ENCODE measurements at regions not wholly inside any gene's neighbourhood (a gene's known extent, or its start where the extent isn't known, plus 50 kb on each side); places are given as distances from the start of the nearest gene placed in this dataset.

DNA sequence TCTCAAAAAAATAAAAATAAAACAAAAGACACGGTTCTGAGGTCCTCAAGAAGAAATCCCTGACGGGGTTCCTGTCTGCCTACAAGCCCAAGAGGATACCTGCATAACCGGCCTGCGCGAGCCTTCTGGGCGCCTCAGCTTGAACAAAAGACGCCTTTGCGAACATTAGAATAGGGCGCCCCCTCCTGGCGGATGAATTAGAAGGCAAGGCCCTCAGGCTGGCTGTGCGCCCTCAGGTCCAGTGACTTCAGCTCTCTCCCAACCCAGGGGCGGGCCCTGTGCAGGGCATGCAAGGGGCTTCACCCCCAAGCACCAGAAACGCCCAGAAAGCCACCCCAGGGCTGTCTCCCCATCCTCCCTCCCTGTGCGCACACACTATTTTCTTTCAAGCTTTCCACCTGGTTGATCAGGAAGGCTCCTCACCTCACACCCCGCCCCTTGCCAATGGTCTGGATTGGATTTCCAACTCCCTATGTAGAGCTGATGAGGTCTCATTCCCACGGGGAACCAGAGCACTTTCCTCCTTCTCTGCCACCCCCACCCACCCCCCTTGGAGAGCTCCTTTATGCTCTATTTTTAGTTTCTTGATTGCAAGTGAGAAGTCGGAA lies 273.3 kb downstream of the BUD13 start:
- no peaks in the 10 kb centered on the region for H3K27me3 ChIP-seq (replicated peaks)
- no peaks in the 10 kb centered on the region for H3K36me3 ChIP-seq
- H3K4me1 ChIP-seq (replicated peaks): no peaks in the 10 kb centered on the region
- DNase-seq (ENCODE audit: low read depth in 1 of 2, low spot score in 2 of 2): peak; percentile 24 to 68
- no peak overlapping the region for H3K27ac ChIP-seq
- H3K9me3 ChIP-seq (replicated peaks): no peaks in the 10 kb centered on the region
- H3K4me3 ChIP-seq: no peak overlapping the region

- no peak overlapping the region for H3K4me3 ChIP-seq
- no peaks in the 10 kb centered on the region for H3K27me3 ChIP-seq (replicated peaks)
- H3K4me1 ChIP-seq (replicated peaks): no peaks in the 10 kb centered on the region
- no peak overlapping the region for H3K27ac ChIP-seq
- DNase-seq (ENCODE audit: low read depth in 1 of 2, low spot score in 2 of 2): no peak
- H3K9me3 ChIP-seq (replicated peaks): no peaks in the 10 kb centered on the region
- H3K36me3 ChIP-seq: no peaks in the 10 kb centered on the region
Observed at GRCh38 chr11:116498161-116498560, 274.6 kb downstream of the BUD13 start.

GRCh38 chr11:116492600-116492999 lies 280.2 kb downstream of the BUD13 start:
- H3K36me3 ChIP-seq: no peaks in the 10 kb centered on the region
- H3K27ac ChIP-seq: no peak overlapping the region
- no peak overlapping the region for H3K4me3 ChIP-seq
- DNase-seq (ENCODE audit: low read depth in 1 of 2, low spot score in 2 of 2): no peak
- no peaks in the 10 kb centered on the region for H3K9me3 ChIP-seq (replicated peaks)
- H3K27me3 ChIP-seq (replicated peaks): no peaks in the 10 kb centered on the region
- no peaks in the 10 kb centered on the region for H3K4me1 ChIP-seq (replicated peaks)

GRCh38 chr11:116488836-116489389 lies 283.9 kb downstream of the BUD13 start:
- no peak overlapping the region for H3K4me3 ChIP-seq
- H3K4me1 ChIP-seq (replicated peaks): no peaks in the 10 kb centered on the region
- no peak for DNase-seq (ENCODE audit: low read depth in 1 of 2, low spot score in 2 of 2)
- H3K27ac ChIP-seq: no peak overlapping the region
- no peaks in the 10 kb centered on the region for H3K36me3 ChIP-seq
- H3K27me3 ChIP-seq (replicated peaks): no peaks in the 10 kb centered on the region
- H3K9me3 ChIP-seq (replicated peaks): no peaks in the 10 kb centered on the region

DNA sequence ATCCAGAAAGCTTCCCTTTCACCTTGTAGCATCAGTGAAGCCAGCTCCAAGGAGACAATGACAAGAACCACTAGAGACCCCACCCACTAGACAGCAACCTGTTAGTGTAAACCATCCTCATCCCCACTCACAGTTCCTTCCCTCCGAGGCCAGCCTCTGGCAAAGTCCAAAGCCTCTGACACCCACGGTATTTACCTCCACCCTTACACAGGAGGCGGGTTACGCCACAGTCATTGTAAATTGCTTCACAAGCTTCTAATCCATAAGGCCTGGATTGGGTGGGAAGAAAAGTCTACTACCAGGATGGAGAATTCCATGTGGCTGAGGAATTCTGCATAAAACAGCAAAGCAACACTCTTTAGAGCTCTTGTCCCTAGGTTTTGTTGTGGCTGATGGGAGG lies 287.4 kb downstream of the BUD13 start:
- Histone ChIP-seq H3K4me3 (no peak overlapping the region), H3K4me1 (replicated peaks) (0 out of 2 replicates have a peak, but pooled peaks cover 3% of the 10 kb centered on the region), H3K27me3 (replicated peaks) (no peaks in the 10 kb centered on the region), H3K9me3 (replicated peaks) (no peaks in the 10 kb centered on the region), H3K36me3 (no peaks in the 10 kb centered on the region), H3K27ac (no peak overlapping the region)
- DNase-seq (ENCODE audit: low read depth in 1 of 2, low spot score in 2 of 2): no peak

- H3K9me3 ChIP-seq (replicated peaks): no peaks in the 10 kb centered on the region
- H3K36me3 ChIP-seq: no peaks in the 10 kb centered on the region
- 0 out of 2 replicates have a peak, but pooled peaks cover 3% of the 10 kb centered on the region for H3K4me1 ChIP-seq (replicated peaks)
- H3K27me3 ChIP-seq (replicated peaks): no peaks in the 10 kb centered on the region
- DNase-seq (ENCODE audit: low read depth in 1 of 2, low spot score in 2 of 2): no peak
- no peak overlapping the region for H3K27ac ChIP-seq
- no peak overlapping the region for H3K4me3 ChIP-seq
Observed at GRCh38 chr11:116482716-116483115, 290.1 kb downstream of the BUD13 start.

DNA sequence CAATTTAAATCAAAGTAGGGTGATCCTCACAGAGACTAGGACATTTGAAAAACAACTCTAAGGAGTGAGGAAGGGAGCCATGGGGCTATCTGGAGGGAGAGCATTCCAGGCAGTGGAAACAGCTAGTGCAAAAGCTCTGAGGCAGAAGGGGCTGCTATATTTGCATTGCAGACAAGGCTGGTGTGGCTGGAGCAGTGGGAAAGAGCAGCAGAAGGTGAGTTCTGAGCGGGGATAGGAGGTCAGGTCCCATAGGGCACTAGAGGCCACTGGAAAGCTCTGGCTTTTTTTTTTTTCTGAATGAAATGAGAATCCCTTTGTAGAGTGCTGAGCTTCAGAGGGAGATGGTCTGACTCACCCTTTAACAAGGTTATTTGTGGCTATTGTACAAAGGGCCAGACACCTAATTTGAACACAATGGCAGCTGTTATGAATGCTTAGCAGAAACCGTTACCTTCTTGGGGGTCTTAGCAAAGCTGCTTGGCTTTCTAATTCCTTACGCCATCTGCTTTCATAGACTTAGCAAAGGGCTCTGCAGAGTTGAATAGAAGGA lies 291.6 kb downstream of the BUD13 start:
- H3K4me3 ChIP-seq: no peak overlapping the region
- H3K4me1 ChIP-seq (replicated peaks): 0 out of 2 replicates have a peak, but pooled peaks cover 3% of the 10 kb centered on the region
- no peak for DNase-seq (ENCODE audit: low read depth in 1 of 2, low spot score in 2 of 2)
- H3K9me3 ChIP-seq (replicated peaks): no peaks in the 10 kb centered on the region
- H3K27ac ChIP-seq: no peak overlapping the region
- H3K36me3 ChIP-seq: no peaks in the 10 kb centered on the region
- H3K27me3 ChIP-seq (replicated peaks): no peaks in the 10 kb centered on the region

- 0 out of 2 replicates have a peak, but pooled peaks cover 3% of the 10 kb centered on the region for H3K4me1 ChIP-seq (replicated peaks)
- DNase-seq (ENCODE audit: low read depth in 1 of 2, low spot score in 2 of 2): no peak
- H3K9me3 ChIP-seq (replicated peaks): no peaks in the 10 kb centered on the region
- H3K4me3 ChIP-seq: no peak overlapping the region
- H3K27me3 ChIP-seq (replicated peaks): no peaks in the 10 kb centered on the region
- no peak overlapping the region for H3K27ac ChIP-seq
- no peaks in the 10 kb centered on the region for H3K36me3 ChIP-seq
Observed at GRCh38 chr11:116478669-116479668, 293.8 kb downstream of the BUD13 start.

GRCh38 chr11:116478205-116478604 lies 294.6 kb downstream of the BUD13 start:
- H3K27ac ChIP-seq: no peak overlapping the region
- H3K4me1 ChIP-seq (replicated peaks): peaks cover 4% of the 10 kb centered on the region; the same call in 1 of the 2 replicates
- no peaks in the 10 kb centered on the region for H3K36me3 ChIP-seq
- H3K9me3 ChIP-seq (replicated peaks): no peaks in the 10 kb centered on the region
- no peaks in the 10 kb centered on the region for H3K27me3 ChIP-seq (replicated peaks)
- DNase-seq (ENCODE audit: low read depth in 1 of 2, low spot score in 2 of 2): no peak
- no peak overlapping the region for H3K4me3 ChIP-seq

GRCh38 chr11:116473790-116474346 lies 298.9 kb downstream of the BUD13 start:
- Histone ChIP-seq H3K4me3 (no peak overlapping the region), H3K9me3 (replicated peaks) (no peaks in the 10 kb centered on the region), H3K27ac (no peak overlapping the region), H3K27me3 (replicated peaks) (no peaks in the 10 kb centered on the region), H3K4me1 (replicated peaks) (peaks cover 27% of the 10 kb centered on the region), H3K36me3 (no peaks in the 10 kb centered on the region)
- DNase-seq (ENCODE audit: low read depth in 1 of 2, low spot score in 2 of 2): no peak

- no peaks in the 10 kb centered on the region for H3K36me3 ChIP-seq
- H3K4me1 ChIP-seq (replicated peaks): peaks cover 27% of the 10 kb centered on the region
- no peak for DNase-seq (ENCODE audit: low read depth in 1 of 2, low spot score in 2 of 2)
- H3K27me3 ChIP-seq (replicated peaks): no peaks in the 10 kb centered on the region
- H3K27ac ChIP-seq: peak overlapping the region; percentile 91; the same call in 1 of the 2 replicates
- no peak overlapping the region for H3K4me3 ChIP-seq
- H3K9me3 ChIP-seq (replicated peaks): no peaks in the 10 kb centered on the region
Observed at GRCh38 chr11:116473206-116473769, 299.5 kb downstream of the BUD13 start.

GRCh38 chr11:116472651-116473050 lies 300.1 kb downstream of the BUD13 start:
- Histone ChIP-seq H3K27ac (peak overlapping the region; percentile 91), H3K9me3 (replicated peaks) (no peaks in the 10 kb centered on the region)
- DNase-seq (ENCODE audit: low read depth in 1 of 2, low spot score in 2 of 2): no peak

GRCh38 chr11:116471608-116472256 lies 301.1 kb downstream of the BUD13 start:
- Histone ChIP-seq H3K9me3 (replicated peaks) (no peaks in the 10 kb centered on the region), H3K27ac (peak overlapping the region; percentile 91), H3K36me3 (no peaks in the 10 kb centered on the region), H3K4me3 (no peak overlapping the region), H3K27me3 (replicated peaks) (no peaks in the 10 kb centered on the region), H3K4me1 (replicated peaks) (peaks cover 27% of the 10 kb centered on the region)
- peak; percentile 55 to 77 for DNase-seq (ENCODE audit: low read depth in 1 of 2, low spot score in 2 of 2)

More at GRCh38 chr11:116472651-116473050, 300.1 kb downstream of the BUD13 start:
- Histone ChIP-seq H3K4me3 (no peak overlapping the region), H3K36me3 (no peaks in the 10 kb centered on the region), H3K27me3 (replicated peaks) (no peaks in the 10 kb centered on the region), H3K4me1 (replicated peaks) (peaks cover 27% of the 10 kb centered on the region)

Measured in SJSA1 (cell line).